ENCODE measurements at regions not wholly inside any gene's neighbourhood (a gene's known extent, or its start where the extent isn't known, plus 50 kb on each side); places are given as distances from the start of the nearest gene placed in this dataset.

GRCh38 chr2:22153931-22154613, 1030.3 kb downstream of the TDRD15 start:
- TF ChIP-seq POLR2AphosphoS5 (IDR thresholded peaks at IDR 0.05; ENCODE audit: low read depth, low read length): no peak
- TF ChIP-seq REST (IDR thresholded peaks at IDR 0.05; ENCODE audit: insufficient read depth in 1 of 2, low read depth in 2 of 2, low read length in 2 of 2): no peak
- TF ChIP-seq TAF1 (IDR thresholded peaks at IDR 0.05; ENCODE audit: borderline replicate concordance, insufficient read depth, low read length): no peak
- no peak for TF ChIP-seq FOXP2 (optimal IDR thresholded peaks at IDR 0.05; ENCODE audit: borderline replicate concordance, extremely low read depth, extremely low read length, insufficient read depth)
- TF ChIP-seq SIN3A (IDR thresholded peaks at IDR 0.05; ENCODE audit: borderline replicate concordance, insufficient read depth, low read length): no peak

GRCh38 chr2:22167256-22167655, 1043.5 kb downstream of the TDRD15 start:
- no peak for TF ChIP-seq SIN3A (IDR thresholded peaks at IDR 0.05; ENCODE audit: borderline replicate concordance, insufficient read depth, low read length)
- no peak for TF ChIP-seq FOXP2 (optimal IDR thresholded peaks at IDR 0.05; ENCODE audit: borderline replicate concordance, extremely low read depth, extremely low read length, insufficient read depth)
- no peak for TF ChIP-seq TAF1 (IDR thresholded peaks at IDR 0.05; ENCODE audit: borderline replicate concordance, insufficient read depth, low read length)
- no peak for TF ChIP-seq POLR2AphosphoS5 (IDR thresholded peaks at IDR 0.05; ENCODE audit: low read depth, low read length)
- no peak for TF ChIP-seq REST (IDR thresholded peaks at IDR 0.05; ENCODE audit: insufficient read depth in 1 of 2, low read depth in 2 of 2, low read length in 2 of 2)

GRCh38 chr2:22175003-22175402, 1051.2 kb downstream of the TDRD15 start:
- TF ChIP-seq TAF1 (IDR thresholded peaks at IDR 0.05; ENCODE audit: borderline replicate concordance, insufficient read depth, low read length) (no peak), FOXP2 (optimal IDR thresholded peaks at IDR 0.05; ENCODE audit: borderline replicate concordance, extremely low read depth, extremely low read length, insufficient read depth) (no peak), SIN3A (IDR thresholded peaks at IDR 0.05; ENCODE audit: borderline replicate concordance, insufficient read depth, low read length) (no peak), POLR2AphosphoS5 (IDR thresholded peaks at IDR 0.05; ENCODE audit: low read depth, low read length) (no peak), REST (IDR thresholded peaks at IDR 0.05; ENCODE audit: insufficient read depth in 1 of 2, low read depth in 2 of 2, low read length in 2 of 2) (no peak)

GRCh38 chr2:22185251-22185650, 1061.5 kb downstream of the TDRD15 start:
- no peak for TF ChIP-seq REST (IDR thresholded peaks at IDR 0.05; ENCODE audit: insufficient read depth in 1 of 2, low read depth in 2 of 2, low read length in 2 of 2)
- no peak for TF ChIP-seq SIN3A (IDR thresholded peaks at IDR 0.05; ENCODE audit: borderline replicate concordance, insufficient read depth, low read length)
- TF ChIP-seq FOXP2 (optimal IDR thresholded peaks at IDR 0.05; ENCODE audit: borderline replicate concordance, extremely low read depth, extremely low read length, insufficient read depth): no peak
- no peak for TF ChIP-seq POLR2AphosphoS5 (IDR thresholded peaks at IDR 0.05; ENCODE audit: low read depth, low read length)
- no peak for TF ChIP-seq TAF1 (IDR thresholded peaks at IDR 0.05; ENCODE audit: borderline replicate concordance, insufficient read depth, low read length)

Data from PFSK-1 (cell line).